ENCODE measurements at regions not wholly inside any gene's neighbourhood (a gene's known extent, or its start where the extent isn't known, plus 50 kb on each side); places are given as distances from the start of the nearest gene placed in this dataset.

DNA sequence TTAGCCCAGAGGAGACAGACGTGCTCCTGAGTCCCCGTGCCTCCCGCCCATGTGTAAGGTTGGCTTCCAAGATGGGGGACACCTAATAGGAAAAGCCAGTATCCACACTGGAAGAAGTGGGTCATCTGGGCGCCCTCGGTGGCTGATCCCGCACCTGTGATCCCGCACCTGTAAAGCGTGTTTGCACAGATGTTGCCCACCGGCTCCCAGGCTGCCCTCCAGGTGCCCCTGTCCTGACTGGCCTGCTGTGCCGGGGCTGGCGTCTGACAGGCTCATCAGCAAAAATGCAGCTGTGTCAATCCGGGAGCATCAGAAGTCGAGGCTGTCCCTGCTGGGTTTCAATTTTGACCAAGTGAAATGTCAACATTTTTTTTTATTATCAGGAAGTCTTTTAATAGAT is 88.5 kb downstream of the IRX1 start:
- no peak for ATAC-seq
- no peaks in the 10 kb centered on the region for H3K27me3 ChIP-seq
- 47 to 80% methylated on average over 3 to 6 of the region's 13 CpGs for WGBS, 2 donors (ENCODE audit: low coverage in 1 of 2)
- TF ChIP-seq POLR2AphosphoS5 (IDR thresholded peaks at IDR 0.05) (no peak), POLR2A (IDR thresholded peaks at IDR 0.05) (no peak), EP300 (IDR thresholded peaks at IDR 0.05) (no peak)
- TF ChIP-seq, protein P1, sequence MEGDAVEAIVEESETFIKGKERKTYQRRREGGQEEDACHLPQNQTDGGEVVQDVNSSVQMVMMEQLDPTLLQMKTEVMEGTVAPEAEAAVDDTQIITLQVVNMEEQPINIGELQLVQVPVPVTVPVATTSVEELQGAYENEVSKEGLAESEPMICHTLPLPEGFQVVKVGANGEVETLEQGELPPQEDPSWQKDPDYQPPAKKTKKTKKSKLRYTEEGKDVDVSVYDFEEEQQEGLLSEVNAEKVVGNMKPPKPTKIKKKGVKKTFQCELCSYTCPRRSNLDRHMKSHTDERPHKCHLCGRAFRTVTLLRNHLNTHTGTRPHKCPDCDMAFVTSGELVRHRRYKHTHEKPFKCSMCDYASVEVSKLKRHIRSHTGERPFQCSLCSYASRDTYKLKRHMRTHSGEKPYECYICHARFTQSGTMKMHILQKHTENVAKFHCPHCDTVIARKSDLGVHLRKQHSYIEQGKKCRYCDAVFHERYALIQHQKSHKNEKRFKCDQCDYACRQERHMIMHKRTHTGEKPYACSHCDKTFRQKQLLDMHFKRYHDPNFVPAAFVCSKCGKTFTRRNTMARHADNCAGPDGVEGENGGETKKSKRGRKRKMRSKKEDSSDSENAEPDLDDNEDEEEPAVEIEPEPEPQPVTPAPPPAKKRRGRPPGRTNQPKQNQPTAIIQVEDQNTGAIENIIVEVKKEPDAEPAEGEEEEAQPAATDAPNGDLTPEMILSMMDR (IDR thresholded peaks at IDR 0.05), result no peak
- no peaks in the 10 kb centered on the region for H3K9me3 ChIP-seq
- no peaks in the 10 kb centered on the region for H3K36me3 ChIP-seq
- no peaks in the 10 kb centered on the region for H3K4me1 ChIP-seq
- no peak overlapping the region for H3K27ac ChIP-seq
- no peak overlapping the region for H3K4me3 ChIP-seq

DNA sequence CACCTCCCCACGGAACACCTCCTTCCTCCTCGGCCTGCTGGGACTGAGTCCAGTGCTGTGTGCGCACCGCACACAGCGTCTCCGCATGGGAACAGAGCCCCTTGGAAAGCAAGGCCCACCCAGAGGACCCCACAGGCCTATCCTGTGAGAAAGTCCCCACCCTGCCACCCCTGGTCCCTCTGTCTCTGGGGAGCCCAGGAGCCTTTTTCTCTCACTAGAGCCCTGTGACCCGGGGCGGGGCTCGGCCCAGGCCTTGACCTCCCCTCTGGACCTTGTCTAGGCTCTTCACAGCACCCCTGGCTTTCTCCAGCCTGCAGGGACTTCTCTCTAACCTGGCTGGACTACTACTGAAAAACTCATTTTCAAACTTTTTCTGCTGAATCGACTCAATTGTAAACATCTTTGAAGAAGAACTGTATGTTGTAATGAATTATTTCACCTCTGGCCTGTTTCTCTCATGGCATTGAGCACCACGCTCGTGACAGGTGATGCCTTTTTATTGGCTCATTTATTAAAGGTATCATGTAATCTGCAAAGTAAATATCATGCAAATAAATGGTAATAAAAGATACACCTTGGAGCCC is 89.2 kb downstream of the IRX1 start:
- Histone ChIP-seq H3K9me3 (no peaks in the 10 kb centered on the region), H3K4me1 (no peaks in the 10 kb centered on the region), H3K36me3 (no peaks in the 10 kb centered on the region), H3K27me3 (no peaks in the 10 kb centered on the region), H3K4me3 (no peak overlapping the region), H3K27ac (no peak overlapping the region)
- ATAC-seq, result no peak
- 76 to 81% methylated on average over 6 of the region's 12 CpGs for WGBS, 2 donors (ENCODE audit: low coverage in 1 of 2)
- TF ChIP-seq, protein P1 (IDR thresholded peaks at IDR 0.05), result no peak
- no peak for TF ChIP-seq POLR2AphosphoS5 (IDR thresholded peaks at IDR 0.05)
- TF ChIP-seq POLR2A (IDR thresholded peaks at IDR 0.05), result no peak
- no peak for TF ChIP-seq EP300 (IDR thresholded peaks at IDR 0.05)

DNA sequence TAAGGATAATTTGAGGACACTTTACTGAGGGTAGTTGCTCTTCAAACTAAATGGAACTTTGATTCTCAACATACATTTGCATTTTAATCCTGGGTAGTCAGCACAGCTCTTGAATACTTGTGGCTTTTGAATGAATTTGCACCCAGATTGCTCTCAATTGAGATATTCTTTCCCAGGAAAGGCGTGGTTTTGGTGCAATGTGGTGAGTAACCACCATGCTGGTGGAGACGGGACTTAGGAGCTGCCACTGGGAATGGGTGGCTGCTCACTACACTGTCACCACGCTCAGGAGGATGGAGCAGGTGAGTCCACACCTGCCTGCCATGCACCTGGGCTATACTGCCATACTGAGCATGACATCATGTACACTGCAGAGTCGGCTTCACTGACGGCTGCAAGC is 99.2 kb downstream of the IRX1 start:
- no peaks in the 10 kb centered on the region for H3K36me3 ChIP-seq
- no peaks in the 10 kb centered on the region for H3K27me3 ChIP-seq
- no peak for ATAC-seq
- TF ChIP-seq, protein P1 (IDR thresholded peaks at IDR 0.05), result no peak
- TF ChIP-seq EP300 (IDR thresholded peaks at IDR 0.05), result no peak
- no peak for TF ChIP-seq POLR2A (IDR thresholded peaks at IDR 0.05)
- no peak for TF ChIP-seq POLR2AphosphoS5 (IDR thresholded peaks at IDR 0.05)
- no peaks in the 10 kb centered on the region for H3K4me1 ChIP-seq
- H3K4me3 ChIP-seq, result no peak overlapping the region
- H3K27ac ChIP-seq, result no peak overlapping the region
- WGBS, 2 donors (ENCODE audit: low coverage in 1 of 2), result 67 to 100% methylated on average over 1 of the region's 5 CpGs
- peaks cover 0 to 4% (median 0%) of the 10 kb centered on the region in 3 donors for H3K9me3 ChIP-seq

DNA sequence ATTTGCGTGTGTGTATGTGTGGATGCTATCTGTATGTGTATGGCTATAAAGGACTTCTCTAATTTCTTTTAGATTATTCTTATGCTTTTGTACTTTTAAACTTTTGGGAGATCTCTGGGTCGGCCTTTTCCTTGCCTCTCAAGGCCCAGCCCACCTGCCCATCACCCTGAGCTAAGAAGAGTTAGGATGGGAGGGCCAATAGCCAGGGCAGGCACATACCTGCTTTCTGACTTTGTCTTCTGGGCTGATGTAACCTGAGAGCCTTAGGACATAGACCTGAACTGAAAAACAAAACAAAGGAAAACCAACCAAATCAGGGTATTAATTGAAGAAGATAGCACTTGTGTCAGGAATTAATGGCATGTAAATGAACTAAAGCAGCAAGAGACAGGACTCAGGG is 100.2 kb downstream of the IRX1 start:
- Histone ChIP-seq H3K27ac (no peak overlapping the region), H3K36me3 (no peaks in the 10 kb centered on the region), H3K27me3 (no peaks in the 10 kb centered on the region), H3K9me3 (peaks cover 0 to 4% (median 0%) of the 10 kb centered on the region in 3 donors), H3K4me1 (no peaks in the 10 kb centered on the region), H3K4me3 (no peak overlapping the region)
- 71 to 92% methylated on average over 2 of the region's 2 CpGs for WGBS, 2 donors (ENCODE audit: low coverage in 1 of 2)
- no peak for TF ChIP-seq POLR2A (IDR thresholded peaks at IDR 0.05)
- TF ChIP-seq POLR2AphosphoS5 (IDR thresholded peaks at IDR 0.05), result no peak
- TF ChIP-seq EP300 (IDR thresholded peaks at IDR 0.05), result no peak
- TF ChIP-seq, protein P1 (IDR thresholded peaks at IDR 0.05), result no peak
- ATAC-seq, result no peak

DNA sequence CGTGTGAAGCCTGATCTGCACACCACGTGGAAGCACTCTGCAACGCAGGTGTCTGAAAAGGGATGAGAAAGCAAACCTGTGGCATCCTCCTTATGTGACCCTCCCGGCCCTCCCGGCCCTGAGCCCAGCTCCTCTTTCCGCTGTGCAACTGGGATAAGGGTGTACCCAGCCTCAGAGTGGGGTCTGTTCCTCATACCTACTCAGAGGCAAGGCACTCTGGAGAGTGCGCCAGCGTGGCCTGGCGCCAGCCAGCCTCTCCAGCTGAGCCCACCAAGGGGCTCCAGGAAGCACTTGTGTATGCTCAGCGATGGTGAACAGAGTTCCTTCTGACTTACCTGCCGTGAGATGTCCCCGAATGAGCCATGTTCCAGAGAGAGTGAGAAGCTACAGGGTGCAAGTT is 102.8 kb downstream of the IRX1 start:
- Histone ChIP-seq H3K36me3 (no peaks in the 10 kb centered on the region), H3K27ac (no peak overlapping the region), H3K9me3 (peaks cover 0 to 4% (median 0%) of the 10 kb centered on the region in 3 donors), H3K27me3 (no peaks in the 10 kb centered on the region), H3K4me1 (no peaks in the 10 kb centered on the region), H3K4me3 (no peak overlapping the region)
- no peak for ATAC-seq
- 78 to 93% methylated on average over 3 to 6 of the region's 12 CpGs for WGBS, 2 donors (ENCODE audit: low coverage in 1 of 2)
- TF ChIP-seq EP300 (IDR thresholded peaks at IDR 0.05) (no peak), POLR2AphosphoS5 (IDR thresholded peaks at IDR 0.05) (no peak), POLR2A (IDR thresholded peaks at IDR 0.05) (no peak)
- TF ChIP-seq, protein P1 (IDR thresholded peaks at IDR 0.05), result no peak
